Effector memory CD8-positive, alpha-beta T cell (primary cell): ENCODE measurements at regions not wholly inside any gene's neighbourhood (a gene's known extent, or its start where the extent isn't known, plus 50 kb on each side); places are given as distances from the start of the nearest gene placed in this dataset.
"Not testable (repeated sequence)": the region's sequence is repeated elsewhere in the genome, so short reads cannot be mapped to it uniquely, and the experiment has no call there.

ENCODE experiments used
- ATAC-seq: fragments of 150-1000 bp; cut with Tn5 transposase; replicated peaks from 2 replicates; pipeline ENCODE4 v1.10.0; 2021; ENCODE audit warnings: mild to moderate bottlenecking, moderate library complexity
- DNase-seq, 3 experiments: peaks; one replicate each; pipeline ENCODE4 v3.0.0; 2021
- H3K27ac Mint-ChIP-seq, 2 donors: one replicate each; pipeline ENCODE4 v1.8.0; 2022; ENCODE audit warnings: mild to moderate bottlenecking in 2 of 2, mixed read lengths in 2 of 2, moderate library complexity in 2 of 2
- H3K27me3 Mint-ChIP-seq, 2 donors: one replicate each; pipeline ENCODE4 v1.8.0; 2022; ENCODE audit warnings: mixed read lengths in 2 of 2
- H3K36me3 Mint-ChIP-seq: one replicate; pipeline ENCODE4 v1.8.0; 2022; ENCODE audit warnings: mild to moderate bottlenecking, moderate library complexity, mixed read lengths; ENCODE audit not compliant: insufficient read depth
- H3K4me1 Mint-ChIP-seq, 2 donors: one replicate each; pipeline ENCODE4 v1.8.0; 2022; ENCODE audit warnings: low read depth in 2 of 2, mixed read lengths in 2 of 2
- H3K4me3 Mint-ChIP-seq, 2 donors: one replicate each; pipeline ENCODE4 v1.8.0; 2022; ENCODE audit warnings: mild to moderate bottlenecking in 2 of 2, mixed read lengths in 2 of 2, moderate library complexity in 2 of 2
- H3K9me3 Mint-ChIP-seq, 2 donors: one replicate each; pipeline ENCODE4 v1.8.0; 2022; ENCODE audit warnings: mixed read lengths in 2 of 2

GRCh38 chr12:25372969-25373817, 122.5 kb upstream of the KRAS start:
- DNase-seq, result no peak
- no peaks in the 10 kb centered on the region for H3K36me3 Mint-ChIP-seq
- no peak for ATAC-seq
- no peak overlapping the region for H3K27ac Mint-ChIP-seq
- H3K27me3 Mint-ChIP-seq, result no peaks in the 10 kb centered on the region
- no peaks in the 10 kb centered on the region for H3K9me3 Mint-ChIP-seq
- H3K4me1 Mint-ChIP-seq, result peaks cover 8 to 21% of the 10 kb centered on the region in 2 donors
- no peak overlapping the region for H3K4me3 Mint-ChIP-seq

- Mint-ChIP-seq H3K36me3 (no peaks in the 10 kb centered on the region), H3K27me3 (no peaks in the 10 kb centered on the region), H3K4me3 (no peak overlapping the region), H3K27ac (no peak overlapping the region), H3K9me3 (no peaks in the 10 kb centered on the region), H3K4me1 (peaks cover 0 to 10% of the 10 kb centered on the region in 2 donors)
- ATAC-seq (no peak), DNase-seq (no peak)
Observed at GRCh38 chr12:25372002-25372401, 121.3 kb upstream of the KRAS start.

GRCh38 chr12:25368557-25368956, 117.8 kb upstream of the KRAS start:
- H3K27ac Mint-ChIP-seq, result no peak overlapping the region

GRCh38 chr12:25366122-25366521, 115.4 kb upstream of the KRAS start:
- Mint-ChIP-seq H3K27ac (no peak overlapping the region), H3K4me3 (no peak overlapping the region), H3K9me3 (no peaks in the 10 kb centered on the region), H3K4me1 (peaks cover 0 to 7% of the 10 kb centered on the region in 2 donors), H3K27me3 (peaks cover 0 to 8% of the 10 kb centered on the region in 2 donors), H3K36me3 (no peaks in the 10 kb centered on the region)
- ATAC-seq (no peak), DNase-seq (no peak)

More at GRCh38 chr12:25368557-25368956, 117.8 kb upstream of the KRAS start:
- no peak for DNase-seq
- Mint-ChIP-seq H3K4me3 (no peak overlapping the region), H3K9me3 (no peaks in the 10 kb centered on the region), H3K36me3 (no peaks in the 10 kb centered on the region), H3K27me3 (no peaks in the 10 kb centered on the region), H3K4me1 (peaks cover 0 to 7% of the 10 kb centered on the region in 2 donors)
- no peak for ATAC-seq

- Mint-ChIP-seq H3K27ac (peak overlapping the region in 1 of 2 donors; percentile 50), H3K4me3 (peak overlapping the region in 1 of 2 donors; percentile 52), H3K36me3 (no peaks in the 10 kb centered on the region), H3K9me3 (no peaks in the 10 kb centered on the region), H3K4me1 (peaks cover 0 to 7% of the 10 kb centered on the region in 2 donors), H3K27me3 (peaks cover 0 to 8% of the 10 kb centered on the region in 2 donors)
- ATAC-seq, result no peak
- no peak for DNase-seq
Observed at GRCh38 chr12:25365340-25365730, 114.6 kb upstream of the KRAS start.

- Mint-ChIP-seq H3K4me1 (peaks cover 0 to 7% of the 10 kb centered on the region in 2 donors), H3K27ac (peak overlapping the region in 1 of 2 donors; percentile 50), H3K27me3 (peaks cover 0 to 8% of the 10 kb centered on the region in 2 donors), H3K9me3 (no peaks in the 10 kb centered on the region), H3K36me3 (no peaks in the 10 kb centered on the region), H3K4me3 (peak overlapping the region in 1 of 2 donors; percentile 52)
- ATAC-seq, result peak; percentile 62
- no peak for DNase-seq
Observed at GRCh38 chr12:25364529-25365339, 114.0 kb upstream of the KRAS start.

GRCh38 chr12:25362646-25363045, 111.9 kb upstream of the KRAS start:
- peaks cover 0 to 7% of the 10 kb centered on the region in 2 donors for H3K4me1 Mint-ChIP-seq
- ATAC-seq (no peak), DNase-seq (no peak)
- no peaks in the 10 kb centered on the region for H3K36me3 Mint-ChIP-seq
- H3K27me3 Mint-ChIP-seq, result peaks cover 0 to 8% of the 10 kb centered on the region in 2 donors
- H3K27ac Mint-ChIP-seq, result no peak overlapping the region
- H3K4me3 Mint-ChIP-seq, result no peak overlapping the region
- no peaks in the 10 kb centered on the region for H3K9me3 Mint-ChIP-seq

GRCh38 chr12:25361511-25361910, 110.8 kb upstream of the KRAS start:
- Mint-ChIP-seq H3K36me3 (no peaks in the 10 kb centered on the region), H3K9me3 (no peaks in the 10 kb centered on the region), H3K27me3 (peaks cover 0 to 8% of the 10 kb centered on the region in 2 donors), H3K4me3 (no peak overlapping the region), H3K27ac (no peak overlapping the region), H3K4me1 (peaks cover 0 to 7% of the 10 kb centered on the region in 2 donors)
- ATAC-seq (no peak), DNase-seq (no peak)

GRCh38 chr12:25357595-25357994, 106.9 kb upstream of the KRAS start:
- no peak for DNase-seq
- ATAC-seq, result no peak
- Mint-ChIP-seq H3K4me1 (no peaks in the 10 kb centered on the region), H3K27ac (no peak overlapping the region), H3K36me3 (no peaks in the 10 kb centered on the region), H3K27me3 (peaks cover 0 to 14% of the 10 kb centered on the region in 2 donors), H3K4me3 (no peak overlapping the region), H3K9me3 (no peaks in the 10 kb centered on the region)

GRCh38 chr12:25352942-25353341, 102.2 kb upstream of the KRAS start:
- not testable (repeated sequence) for DNase-seq, H3K9me3 Mint-ChIP-seq, H3K4me1 Mint-ChIP-seq, H3K4me3 Mint-ChIP-seq, H3K27ac Mint-ChIP-seq, H3K36me3 Mint-ChIP-seq, ATAC-seq
- peaks cover 0 to 24% of the 10 kb centered on the region in 2 donors for H3K27me3 Mint-ChIP-seq

GRCh38 chr12:25352083-25352918, 101.6 kb upstream of the KRAS start:
- no peak for DNase-seq
- no peaks in the 10 kb centered on the region for H3K9me3 Mint-ChIP-seq
- H3K4me1 Mint-ChIP-seq, result peaks cover 0 to 6% of the 10 kb centered on the region in 2 donors
- no peaks in the 10 kb centered on the region for H3K36me3 Mint-ChIP-seq
- peaks cover 0 to 24% of the 10 kb centered on the region in 2 donors for H3K27me3 Mint-ChIP-seq
- no peak overlapping the region for H3K4me3 Mint-ChIP-seq
- H3K27ac Mint-ChIP-seq, result no peak overlapping the region
- no peak for ATAC-seq

- no peaks in the 10 kb centered on the region for H3K9me3 Mint-ChIP-seq
- peaks cover 2 to 6% of the 10 kb centered on the region in 2 donors for H3K4me1 Mint-ChIP-seq
- H3K36me3 Mint-ChIP-seq, result no peaks in the 10 kb centered on the region
- DNase-seq (no peak), ATAC-seq (no peak)
- H3K27me3 Mint-ChIP-seq, result peaks cover 0 to 24% of the 10 kb centered on the region in 2 donors
- H3K27ac Mint-ChIP-seq, result no peak overlapping the region
- H3K4me3 Mint-ChIP-seq, result no peak overlapping the region
Observed at GRCh38 chr12:25348593-25348895, 97.8 kb upstream of the KRAS start.
